ENCODE measurements at regions not wholly inside any gene's neighbourhood (a gene's known extent, or its start where the extent isn't known, plus 50 kb on each side); places are given as distances from the start of the nearest gene placed in this dataset.

GRCh38 chr13:68152414-68152813 is 922.3 kb upstream of the PCDH9 start:
- TF ChIP-seq, protein P1, sequence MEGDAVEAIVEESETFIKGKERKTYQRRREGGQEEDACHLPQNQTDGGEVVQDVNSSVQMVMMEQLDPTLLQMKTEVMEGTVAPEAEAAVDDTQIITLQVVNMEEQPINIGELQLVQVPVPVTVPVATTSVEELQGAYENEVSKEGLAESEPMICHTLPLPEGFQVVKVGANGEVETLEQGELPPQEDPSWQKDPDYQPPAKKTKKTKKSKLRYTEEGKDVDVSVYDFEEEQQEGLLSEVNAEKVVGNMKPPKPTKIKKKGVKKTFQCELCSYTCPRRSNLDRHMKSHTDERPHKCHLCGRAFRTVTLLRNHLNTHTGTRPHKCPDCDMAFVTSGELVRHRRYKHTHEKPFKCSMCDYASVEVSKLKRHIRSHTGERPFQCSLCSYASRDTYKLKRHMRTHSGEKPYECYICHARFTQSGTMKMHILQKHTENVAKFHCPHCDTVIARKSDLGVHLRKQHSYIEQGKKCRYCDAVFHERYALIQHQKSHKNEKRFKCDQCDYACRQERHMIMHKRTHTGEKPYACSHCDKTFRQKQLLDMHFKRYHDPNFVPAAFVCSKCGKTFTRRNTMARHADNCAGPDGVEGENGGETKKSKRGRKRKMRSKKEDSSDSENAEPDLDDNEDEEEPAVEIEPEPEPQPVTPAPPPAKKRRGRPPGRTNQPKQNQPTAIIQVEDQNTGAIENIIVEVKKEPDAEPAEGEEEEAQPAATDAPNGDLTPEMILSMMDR (IDR thresholded peaks at IDR 0.05; ENCODE audit: insufficient read depth, low read length, severe bottlenecking): no peak
- no peak for FAIRE-seq
- Histone ChIP-seq H3K36me3 (ENCODE audit: control insufficient read depth, insufficient read depth, low read length) (no peaks in the 10 kb centered on the region), H3K4me3 (ENCODE audit: low read depth, low read length) (no peak overlapping the region), H3K27me3 (ENCODE audit: control insufficient read depth, insufficient read depth, low read length) (no peaks in the 10 kb centered on the region)
- DNase-seq (ENCODE audit: low read depth): no peak

GRCh38 chr13:68145852-68146251 is 915.7 kb upstream of the PCDH9 start:
- no peak for FAIRE-seq
- Histone ChIP-seq H3K27me3 (ENCODE audit: control insufficient read depth, insufficient read depth, low read length) (no peaks in the 10 kb centered on the region), H3K4me3 (ENCODE audit: low read depth, low read length) (no peak overlapping the region), H3K36me3 (ENCODE audit: control insufficient read depth, insufficient read depth, low read length) (no peaks in the 10 kb centered on the region)
- TF ChIP-seq, protein P1 (IDR thresholded peaks at IDR 0.05; ENCODE audit: insufficient read depth, low read length, severe bottlenecking): no peak
- no peak for DNase-seq (ENCODE audit: low read depth)

DNA sequence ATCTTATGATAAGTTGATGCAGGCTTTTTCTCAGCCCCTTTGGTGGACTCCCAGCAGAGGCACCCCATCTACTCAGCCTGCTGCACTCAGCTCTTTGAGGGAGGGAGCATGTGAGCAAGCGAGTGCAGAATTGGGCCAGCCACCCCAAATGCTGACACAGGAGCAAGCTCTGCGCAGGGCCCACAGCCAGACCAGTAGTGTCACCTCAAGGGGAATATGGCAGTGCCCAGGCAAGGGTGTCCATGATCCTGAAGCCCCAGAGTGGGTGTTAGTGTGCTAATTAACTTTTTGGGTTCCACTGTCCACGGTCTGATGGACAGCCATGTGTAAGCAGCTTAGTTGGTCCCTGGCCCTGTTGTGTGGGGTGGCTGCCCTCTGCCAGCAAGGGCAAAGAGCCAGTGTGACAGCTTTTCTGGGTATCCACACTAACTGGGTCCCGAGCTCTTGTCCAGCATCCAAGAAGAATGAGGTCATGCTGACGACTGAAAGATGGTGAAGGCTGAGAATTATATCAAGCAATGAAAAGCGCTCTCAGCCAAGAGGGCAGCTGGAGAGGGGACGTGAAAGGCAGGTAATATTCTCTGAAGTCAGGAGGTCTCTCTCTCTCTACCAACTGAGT is 898.3 kb upstream of the PCDH9 start:
- no peaks in the 10 kb centered on the region for H3K27me3 ChIP-seq (ENCODE audit: control insufficient read depth, insufficient read depth, low read length)
- FAIRE-seq (no peak), DNase-seq (ENCODE audit: low read depth) (no peak)
- no peak overlapping the region for H3K4me3 ChIP-seq (ENCODE audit: low read depth, low read length)
- H3K36me3 ChIP-seq (ENCODE audit: control insufficient read depth, insufficient read depth, low read length): no peaks in the 10 kb centered on the region
- TF ChIP-seq, protein P1 (IDR thresholded peaks at IDR 0.05; ENCODE audit: insufficient read depth, low read length, severe bottlenecking): no peak

DNA sequence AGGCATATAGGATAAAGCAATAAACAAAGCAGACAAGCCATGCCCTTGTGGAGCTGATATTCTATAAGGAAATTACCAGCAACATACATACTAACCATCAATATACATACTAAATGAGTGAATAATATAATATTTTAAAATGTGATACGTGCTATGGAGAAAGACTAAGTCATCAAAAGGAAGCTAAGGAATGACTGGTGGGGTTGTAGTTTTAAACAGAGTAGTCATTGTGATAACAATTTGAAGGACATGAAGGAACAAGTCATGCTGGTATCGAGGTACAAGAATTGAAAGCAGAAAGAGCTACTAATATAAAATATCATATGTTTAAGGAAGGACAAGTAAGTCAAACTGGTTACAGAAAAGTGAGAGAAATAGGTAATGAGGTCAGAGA is 894.9 kb upstream of the PCDH9 start:
- no peaks in the 10 kb centered on the region for H3K36me3 ChIP-seq (ENCODE audit: control insufficient read depth, insufficient read depth, low read length)
- TF ChIP-seq, protein P1 (IDR thresholded peaks at IDR 0.05; ENCODE audit: insufficient read depth, low read length, severe bottlenecking): no peak
- peak; percentile 69 for DNase-seq (ENCODE audit: low read depth)
- FAIRE-seq: no peak
- H3K27me3 ChIP-seq (ENCODE audit: control insufficient read depth, insufficient read depth, low read length): no peaks in the 10 kb centered on the region
- H3K4me3 ChIP-seq (ENCODE audit: low read depth, low read length): no peak overlapping the region

DNA sequence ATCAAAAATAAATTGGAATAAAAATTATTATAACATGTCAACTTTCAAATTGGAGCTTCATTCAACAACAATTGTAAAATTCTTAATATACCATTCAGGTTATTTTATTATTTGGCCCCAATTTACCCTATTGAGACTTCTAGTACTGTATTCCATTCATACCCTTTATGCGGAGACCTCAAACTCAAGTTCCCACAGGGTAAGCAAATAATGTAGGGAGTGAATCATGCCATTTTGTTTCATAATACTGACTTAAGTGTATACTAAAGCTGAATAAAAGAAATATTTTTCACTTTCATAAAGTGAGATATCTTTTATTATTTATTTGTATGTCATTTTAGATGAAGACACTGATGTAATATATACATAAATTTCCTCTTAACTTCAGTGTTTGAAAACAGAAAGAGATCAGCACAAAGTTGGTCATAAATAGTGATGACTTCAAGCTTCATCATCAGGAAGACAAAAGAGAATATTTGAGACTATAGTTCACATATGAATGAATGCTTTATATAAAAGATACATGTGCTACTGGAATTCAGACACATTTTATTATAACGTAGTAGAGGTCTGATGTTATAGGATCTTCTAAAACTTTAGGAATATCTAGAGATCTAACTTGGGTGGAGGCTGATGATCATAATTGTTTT is 894.4 kb upstream of the PCDH9 start:
- Histone ChIP-seq H3K27me3 (ENCODE audit: control insufficient read depth, insufficient read depth, low read length) (no peaks in the 10 kb centered on the region), H3K36me3 (ENCODE audit: control insufficient read depth, insufficient read depth, low read length) (no peaks in the 10 kb centered on the region), H3K4me3 (ENCODE audit: low read depth, low read length) (no peak overlapping the region)
- TF ChIP-seq, protein P1 (IDR thresholded peaks at IDR 0.05; ENCODE audit: insufficient read depth, low read length, severe bottlenecking): no peak
- no peak for FAIRE-seq
- DNase-seq (ENCODE audit: low read depth): peak; percentile 49
